ENCODE measurements at regions not wholly inside any gene's neighbourhood (a gene's known extent, or its start where the extent isn't known, plus 50 kb on each side); places are given as distances from the start of the nearest gene placed in this dataset.

DNA sequence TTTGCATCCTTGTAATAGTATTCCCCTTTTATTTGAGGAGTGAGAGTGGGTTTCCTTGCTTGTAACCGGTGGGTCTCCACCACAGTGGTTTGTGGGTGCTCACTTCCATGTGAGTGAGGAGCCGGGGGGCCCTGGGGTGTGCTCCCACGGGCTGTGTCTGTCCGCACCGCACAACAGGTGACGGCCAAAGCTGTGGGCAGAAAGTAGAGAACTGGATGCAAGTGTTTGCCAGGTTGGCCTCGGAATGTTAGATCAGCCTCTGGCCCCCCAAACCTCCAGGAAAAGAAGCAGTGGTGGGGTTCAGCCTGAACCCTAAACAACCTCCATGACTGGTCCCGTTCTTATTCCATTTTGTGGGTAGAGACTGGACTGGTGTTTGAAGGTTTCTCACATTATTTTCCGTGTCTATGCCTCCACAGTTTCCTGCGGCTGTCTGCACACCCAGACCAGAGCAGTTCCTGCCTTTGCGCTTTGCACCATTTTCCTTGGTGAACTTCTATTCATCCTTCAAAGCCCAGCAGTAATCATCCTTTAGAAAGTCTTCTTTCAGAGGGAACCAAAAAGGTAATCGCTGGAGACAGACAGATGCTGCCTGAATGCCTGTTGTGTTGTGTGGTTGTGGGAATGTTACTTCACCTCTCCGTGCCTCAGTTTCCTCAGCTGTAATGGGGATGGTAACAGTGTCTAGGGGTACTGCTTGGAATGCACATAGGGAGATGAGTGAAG is 77.2 kb downstream of the MYEOV start:
- DNase-seq (ENCODE audit: low read depth, low spot score): no peak
- TF ChIP-seq ZNF274 (IDR thresholded peaks at IDR 0.05; ENCODE audit: low read depth, low read length): no peak
- no peak for TF ChIP-seq SUZ12 (IDR thresholded peaks at IDR 0.05; ENCODE audit: extremely low read depth, insufficient read depth, insufficient read length)
- no peak for TF ChIP-seq YY1 (IDR thresholded peaks at IDR 0.05; ENCODE audit: insufficient read depth, insufficient read length)
- Histone ChIP-seq H3K4me1 (ENCODE audit: insufficient read depth, insufficient read length) (peaks cover 12% of the 10 kb centered on the region), H3K9me3 (ENCODE audit: insufficient read depth, low read length) (peaks cover 18% of the 10 kb centered on the region), H3K9ac (ENCODE audit: insufficient read length, low read depth) (no peak overlapping the region), H3K27me3 (ENCODE audit: insufficient read depth, insufficient read length) (no peaks in the 10 kb centered on the region), H3K4me3 (ENCODE audit: insufficient read length, low read depth) (no peak overlapping the region), H3K36me3 (ENCODE audit: insufficient read depth, insufficient read length, low read length) (no peaks in the 10 kb centered on the region)

DNA sequence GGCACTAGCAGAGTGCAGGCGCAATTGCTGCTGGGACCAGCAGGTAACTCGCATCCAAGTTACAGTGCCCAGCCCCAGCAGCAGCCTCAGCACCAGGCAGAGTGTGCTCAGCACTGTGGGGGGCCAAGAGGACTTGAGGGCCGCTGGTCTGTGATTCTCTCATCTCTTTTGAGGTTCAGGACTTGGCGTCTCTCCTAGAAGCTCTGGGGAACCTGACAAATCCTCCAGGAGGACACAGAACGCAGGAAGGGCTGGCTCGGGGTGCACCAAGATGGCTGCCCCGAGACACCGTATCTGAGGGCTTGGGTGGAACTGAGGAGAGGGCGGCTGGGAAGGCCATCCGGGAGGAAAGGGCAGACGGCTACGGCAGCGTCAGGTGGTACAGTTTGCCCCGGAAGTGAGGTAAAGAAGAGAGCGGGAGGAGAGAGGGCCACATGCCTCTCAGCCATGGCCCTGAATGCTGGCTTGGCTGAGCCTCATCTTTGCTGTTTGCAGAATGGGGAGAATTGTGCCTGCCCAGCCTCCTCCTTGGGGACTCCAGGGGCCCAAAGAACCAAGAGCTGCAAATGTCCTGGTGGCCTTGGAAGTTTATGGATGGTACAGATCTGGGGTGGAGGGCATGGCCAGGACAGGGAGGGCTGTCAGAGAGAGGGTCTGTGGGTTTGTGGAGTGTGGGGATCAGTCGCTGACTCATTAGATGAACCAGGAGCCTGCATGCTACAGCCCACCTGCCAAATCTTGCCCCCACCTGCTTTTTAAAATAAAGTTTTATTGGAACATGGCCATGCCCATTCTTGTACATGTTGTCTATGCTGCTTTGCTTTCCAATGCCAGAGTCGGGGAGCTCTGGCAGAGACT is 78.0 kb downstream of the MYEOV start:
- no peak for DNase-seq (ENCODE audit: low read depth, low spot score)
- Histone ChIP-seq H3K9ac (ENCODE audit: insufficient read length, low read depth) (no peak overlapping the region), H3K4me3 (ENCODE audit: insufficient read length, low read depth) (no peak overlapping the region)

DNA sequence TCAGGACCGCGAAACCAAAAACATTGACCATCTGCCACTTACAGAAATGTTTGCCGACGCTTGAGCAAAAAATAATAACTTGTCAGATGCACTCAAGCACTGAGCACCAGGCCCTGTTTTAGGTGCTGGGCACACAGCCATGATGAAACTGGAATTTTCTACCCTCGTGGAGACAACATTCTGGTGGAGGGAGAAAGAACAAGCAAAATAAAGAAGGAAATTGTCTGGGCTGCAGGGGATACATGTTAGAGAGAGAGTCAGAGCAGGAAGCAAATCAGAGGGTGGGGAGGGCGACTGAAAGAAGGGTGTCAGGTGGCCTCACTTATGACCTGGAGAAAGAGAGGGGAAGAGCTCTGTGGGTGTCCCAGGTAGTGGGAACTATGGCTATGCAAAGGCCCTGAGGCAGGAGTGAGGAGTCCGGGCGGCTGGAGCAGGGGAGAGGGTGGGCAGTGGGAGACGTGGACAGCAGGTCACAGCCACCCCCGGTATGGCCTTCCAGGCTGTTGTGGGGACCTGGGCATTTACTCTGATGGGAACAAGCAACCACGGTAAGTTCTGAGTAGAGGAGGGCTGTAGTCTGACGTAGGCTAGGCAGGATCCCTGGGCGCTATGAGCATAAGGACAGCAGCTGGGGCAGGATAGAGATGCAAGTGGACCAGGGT is 78.8 kb downstream of the MYEOV start:
- no peak overlapping the region for H3K4me3 ChIP-seq (ENCODE audit: insufficient read length, low read depth)
- no peak for DNase-seq (ENCODE audit: low read depth, low spot score)
- H3K9ac ChIP-seq (ENCODE audit: insufficient read length, low read depth): no peak overlapping the region
- peaks cover 12% of the 10 kb centered on the region for H3K4me1 ChIP-seq (ENCODE audit: insufficient read depth, insufficient read length)
- H3K9me3 ChIP-seq (ENCODE audit: insufficient read depth, low read length): peaks cover 18% of the 10 kb centered on the region
- no peaks in the 10 kb centered on the region for H3K36me3 ChIP-seq (ENCODE audit: insufficient read depth, insufficient read length, low read length)
- no peak for TF ChIP-seq SUZ12 (IDR thresholded peaks at IDR 0.05; ENCODE audit: extremely low read depth, insufficient read depth, insufficient read length)
- TF ChIP-seq YY1 (IDR thresholded peaks at IDR 0.05; ENCODE audit: insufficient read depth, insufficient read length): no peak
- no peak for TF ChIP-seq ZNF274 (IDR thresholded peaks at IDR 0.05; ENCODE audit: low read depth, low read length)
- no peaks in the 10 kb centered on the region for H3K27me3 ChIP-seq (ENCODE audit: insufficient read depth, insufficient read length)

More for the DNA sequence above, 78.0 kb downstream of the MYEOV start:
- Histone ChIP-seq H3K9me3 (ENCODE audit: insufficient read depth, low read length) (peaks cover 18% of the 10 kb centered on the region), H3K27me3 (ENCODE audit: insufficient read depth, insufficient read length) (no peaks in the 10 kb centered on the region), H3K4me1 (ENCODE audit: insufficient read depth, insufficient read length) (peaks cover 12% of the 10 kb centered on the region), H3K36me3 (ENCODE audit: insufficient read depth, insufficient read length, low read length) (no peaks in the 10 kb centered on the region)
- no peak for TF ChIP-seq ZNF274 (IDR thresholded peaks at IDR 0.05; ENCODE audit: low read depth, low read length)
- TF ChIP-seq SUZ12 (IDR thresholded peaks at IDR 0.05; ENCODE audit: extremely low read depth, insufficient read depth, insufficient read length): no peak
- no peak for TF ChIP-seq YY1 (IDR thresholded peaks at IDR 0.05; ENCODE audit: insufficient read depth, insufficient read length)

DNA sequence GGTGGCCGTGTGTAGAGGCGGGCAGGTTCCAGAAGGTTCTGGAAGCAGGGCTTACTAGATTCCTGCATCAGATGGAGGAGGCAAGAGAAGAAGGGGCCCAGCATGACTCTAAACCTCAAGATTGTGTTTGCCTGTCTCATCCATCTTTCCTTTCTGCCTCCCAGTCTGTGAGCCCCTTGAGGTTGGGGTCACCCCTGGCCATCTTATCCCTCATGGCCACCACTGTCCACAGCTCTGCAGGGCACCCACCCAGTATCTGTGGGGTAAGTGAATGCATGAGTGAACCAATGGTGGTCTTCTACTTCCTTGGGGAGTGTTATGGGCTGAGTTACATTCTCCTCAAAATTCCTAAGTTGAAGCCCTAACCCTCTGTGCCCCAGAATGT is 79.3 kb downstream of the MYEOV start:
- Histone ChIP-seq H3K4me1 (ENCODE audit: insufficient read depth, insufficient read length) (peaks cover 12% of the 10 kb centered on the region), H3K9me3 (ENCODE audit: insufficient read depth, low read length) (peaks cover 18% of the 10 kb centered on the region), H3K27me3 (ENCODE audit: insufficient read depth, insufficient read length) (no peaks in the 10 kb centered on the region), H3K36me3 (ENCODE audit: insufficient read depth, insufficient read length, low read length) (no peaks in the 10 kb centered on the region), H3K9ac (ENCODE audit: insufficient read length, low read depth) (no peak overlapping the region), H3K4me3 (ENCODE audit: insufficient read length, low read depth) (no peak overlapping the region)
- DNase-seq (ENCODE audit: low read depth, low spot score): no peak
- TF ChIP-seq SUZ12 (IDR thresholded peaks at IDR 0.05; ENCODE audit: extremely low read depth, insufficient read depth, insufficient read length) (no peak), YY1 (IDR thresholded peaks at IDR 0.05; ENCODE audit: insufficient read depth, insufficient read length) (no peak), ZNF274 (IDR thresholded peaks at IDR 0.05; ENCODE audit: low read depth, low read length) (no peak)

DNA sequence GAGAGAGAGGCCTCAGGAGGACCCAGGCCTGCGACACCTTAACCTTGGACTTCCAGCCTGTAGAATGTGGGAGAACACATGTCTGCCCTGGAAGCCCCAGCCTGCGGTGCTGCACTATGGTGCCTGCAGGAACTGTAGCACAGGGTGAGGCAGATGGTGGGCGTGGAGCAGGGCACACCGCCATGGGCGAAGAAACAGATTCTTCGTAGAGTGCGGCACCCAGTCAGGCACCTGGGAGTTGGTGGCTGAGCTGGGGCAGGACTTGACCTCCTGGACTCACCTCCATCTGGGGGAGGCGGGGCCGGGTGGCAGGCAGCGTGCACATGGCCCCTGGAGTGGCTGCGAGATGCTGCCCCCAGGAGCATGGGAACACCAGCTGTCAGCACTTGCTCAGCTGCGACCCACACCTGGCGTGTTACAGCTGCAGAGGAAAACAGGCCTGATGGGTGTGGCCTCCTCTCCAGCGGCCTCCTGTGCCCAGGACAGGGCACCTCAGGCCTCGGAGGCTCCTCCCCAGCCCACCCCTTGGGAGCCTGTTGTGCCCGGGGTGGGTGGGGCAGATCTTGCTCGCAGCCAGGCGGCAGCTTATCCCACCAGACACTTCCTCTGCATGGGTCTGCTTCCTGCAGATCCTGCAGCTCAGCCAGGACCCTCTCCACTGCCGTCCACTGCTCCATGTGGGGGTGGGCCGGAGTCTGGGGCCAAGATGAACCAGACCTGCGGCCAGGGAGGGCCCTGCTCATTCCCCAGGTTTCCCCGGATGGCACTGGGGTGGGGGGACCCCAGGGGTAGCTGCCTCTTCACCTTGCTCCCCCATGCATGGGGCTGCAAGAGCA is 80.4 kb downstream of the MYEOV start:
- no peak for DNase-seq (ENCODE audit: low read depth, low spot score)
- H3K4me1 ChIP-seq (ENCODE audit: insufficient read depth, insufficient read length): peaks cover 12% of the 10 kb centered on the region
- H3K27me3 ChIP-seq (ENCODE audit: insufficient read depth, insufficient read length): no peaks in the 10 kb centered on the region
- peaks cover 9% of the 10 kb centered on the region for H3K9me3 ChIP-seq (ENCODE audit: insufficient read depth, low read length)
- TF ChIP-seq SUZ12 (IDR thresholded peaks at IDR 0.05; ENCODE audit: extremely low read depth, insufficient read depth, insufficient read length) (no peak), ZNF274 (IDR thresholded peaks at IDR 0.05; ENCODE audit: low read depth, low read length) (no peak), YY1 (IDR thresholded peaks at IDR 0.05; ENCODE audit: insufficient read depth, insufficient read length) (no peak)
- H3K36me3 ChIP-seq (ENCODE audit: insufficient read depth, insufficient read length, low read length): no peaks in the 10 kb centered on the region
- no peak overlapping the region for H3K4me3 ChIP-seq (ENCODE audit: insufficient read length, low read depth)
- H3K9ac ChIP-seq (ENCODE audit: insufficient read length, low read depth): no peak overlapping the region

DNA sequence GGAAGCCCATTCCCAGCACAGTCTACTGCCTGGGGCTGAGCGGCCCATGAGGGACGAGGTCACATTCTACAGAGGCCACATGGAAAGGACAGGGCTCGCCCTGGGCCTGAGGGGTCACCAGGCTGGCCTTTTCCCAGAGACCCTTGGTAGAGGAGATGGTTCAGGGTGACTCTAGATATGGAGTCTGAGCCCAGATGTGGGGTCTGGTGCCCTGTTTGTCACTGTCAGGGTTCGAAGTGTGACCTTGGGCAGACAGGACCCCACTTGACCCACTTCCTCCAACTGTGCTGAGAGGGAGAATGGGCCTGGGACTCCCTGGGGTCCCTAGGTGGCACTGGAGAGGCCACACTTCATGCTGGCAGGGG is 81.0 kb downstream of the MYEOV start:
- Histone ChIP-seq H3K4me1 (ENCODE audit: insufficient read depth, insufficient read length) (peaks cover 12% of the 10 kb centered on the region), H3K9me3 (ENCODE audit: insufficient read depth, low read length) (peaks cover 4% of the 10 kb centered on the region; the same call in 1 of the 2 replicates), H3K4me3 (ENCODE audit: insufficient read length, low read depth) (no peak overlapping the region), H3K27me3 (ENCODE audit: insufficient read depth, insufficient read length) (no peaks in the 10 kb centered on the region), H3K9ac (ENCODE audit: insufficient read length, low read depth) (no peak overlapping the region), H3K36me3 (ENCODE audit: insufficient read depth, insufficient read length, low read length) (no peaks in the 10 kb centered on the region)
- no peak for DNase-seq (ENCODE audit: low read depth, low spot score)
- TF ChIP-seq SUZ12 (IDR thresholded peaks at IDR 0.05; ENCODE audit: extremely low read depth, insufficient read depth, insufficient read length) (no peak), ZNF274 (IDR thresholded peaks at IDR 0.05; ENCODE audit: low read depth, low read length) (no peak), YY1 (IDR thresholded peaks at IDR 0.05; ENCODE audit: insufficient read depth, insufficient read length) (no peak)

Measured in NT2/D1 (cell line).